Osteoblast (primary cell): ENCODE measurements at regions not wholly inside any gene's neighbourhood (a gene's known extent, or its start where the extent isn't known, plus 50 kb on each side); places are given as distances from the start of the nearest gene placed in this dataset.

ENCODE experiments used
- DNase-seq: peaks from one replicate; pipeline ENCODE4 v3.0.0; 2011; ENCODE audit warnings: low spot score, mixed read lengths; ENCODE audit not compliant: insufficient read length; ENCODE audit errors: missing footprints
- H2AFZ ChIP-seq: 2 replicates; pipeline ENCODE4 v1.6.0; 2011; ENCODE audit warnings: mild to moderate bottlenecking, low read length
- H3K27ac ChIP-seq: 2 replicates; pipeline ENCODE4 v1.5.1; 2011; ENCODE audit warnings: mild to moderate bottlenecking, low read depth, low read length, moderate library complexity
- H3K27me3 ChIP-seq: 2 replicates; pipeline ENCODE4 v1.6.0; 2012; ENCODE audit warnings: mild to moderate bottlenecking, control low read depth, inconsistent platforms, low read length, moderate library complexity; ENCODE audit not compliant: insufficient read depth
- H3K36me3 ChIP-seq: 2 replicates; pipeline ENCODE4 v1.5.1; 2011; ENCODE audit warnings: mild to moderate bottlenecking, low read length, control low read depth, moderate library complexity; ENCODE audit not compliant: insufficient read depth
- H3K4me1 ChIP-seq: 2 replicates; pipeline ENCODE4 v1.5.1; 2011; ENCODE audit warnings: mild to moderate bottlenecking, low read length, control low read depth, moderate library complexity; ENCODE audit not compliant: insufficient read depth
- H3K4me2 ChIP-seq: 2 replicates; pipeline ENCODE4 v1.6.0; 2011; ENCODE audit warnings: mild to moderate bottlenecking, low read length; ENCODE audit not compliant: insufficient read depth
- H3K4me3 ChIP-seq: fragments of 200-600 bp; sonication (generic); 3 replicates; pipeline ENCODE4 v1.5.1; 2012; ENCODE audit warnings: mild to moderate bottlenecking, low read length, inconsistent platforms; ENCODE audit not compliant: insufficient read depth
- H3K79me2 ChIP-seq: 2 replicates; pipeline ENCODE4 v1.6.0; 2012; ENCODE audit warnings: mild to moderate bottlenecking, low read length, control low read depth, inconsistent platforms; ENCODE audit not compliant: insufficient read depth
- H3K9me3 ChIP-seq: 2 replicates; pipeline ENCODE4 v1.5.1; 2011; ENCODE audit warnings: low read depth, low read length, control low read depth
- H4K20me1 ChIP-seq: 2 replicates; pipeline ENCODE4 v1.6.0; 2012; ENCODE audit warnings: mild to moderate bottlenecking, low read length, control low read depth; ENCODE audit not compliant: insufficient read depth
- CTCF ChIP-seq: IDR thresholded peaks from 2 replicates; pipeline ENCODE4 v1.5.1; 2011; ENCODE audit warnings: mild to moderate bottlenecking, low read depth, low read length, moderate library complexity; ENCODE audit errors: extremely low read depth

GRCh38 chr9:106766616-106767015 lies 96.3 kb upstream of the ZNF462 start:
- Histone ChIP-seq H2AFZ (no peak overlapping the region), H3K36me3 (no peaks in the 10 kb centered on the region), H3K27ac (no peak overlapping the region), H3K27me3 (no peaks in the 10 kb centered on the region), H3K9me3 (no peaks in the 10 kb centered on the region), H3K4me3 (no peak overlapping the region), H3K4me1 (no peaks in the 10 kb centered on the region), H3K4me2 (no peak overlapping the region), H3K79me2 (no peaks in the 10 kb centered on the region), H4K20me1 (no peaks in the 10 kb centered on the region)
- peak; percentile 56 for DNase-seq
- no peak for TF ChIP-seq CTCF

- H4K20me1 ChIP-seq, result no peaks in the 10 kb centered on the region
- no peak for TF ChIP-seq CTCF
- H3K36me3 ChIP-seq, result no peaks in the 10 kb centered on the region
- H3K4me1 ChIP-seq, result no peaks in the 10 kb centered on the region
- DNase-seq, result no peak
- H3K9me3 ChIP-seq, result no peaks in the 10 kb centered on the region
- H3K27me3 ChIP-seq, result no peaks in the 10 kb centered on the region
- no peak overlapping the region for H2AFZ ChIP-seq
- no peaks in the 10 kb centered on the region for H3K79me2 ChIP-seq
- no peak overlapping the region for H3K27ac ChIP-seq
- no peak overlapping the region for H3K4me3 ChIP-seq
- H3K4me2 ChIP-seq, result no peak overlapping the region
Observed at GRCh38 chr9:106769331-106769730, 93.6 kb upstream of the ZNF462 start.

GRCh38 chr9:106771608-106772007 lies 91.4 kb upstream of the ZNF462 start:
- Histone ChIP-seq H3K27me3 (no peaks in the 10 kb centered on the region), H3K27ac (no peak overlapping the region), H2AFZ (no peak overlapping the region), H3K36me3 (no peaks in the 10 kb centered on the region), H3K4me2 (no peak overlapping the region), H4K20me1 (no peaks in the 10 kb centered on the region), H3K79me2 (no peaks in the 10 kb centered on the region), H3K9me3 (no peaks in the 10 kb centered on the region), H3K4me3 (no peak overlapping the region), H3K4me1 (no peaks in the 10 kb centered on the region)
- DNase-seq, result no peak
- no peak for TF ChIP-seq CTCF

GRCh38 chr9:106772523-106773290 lies 90.3 kb upstream of the ZNF462 start:
- H3K9me3 ChIP-seq, result no peaks in the 10 kb centered on the region
- H3K4me3 ChIP-seq, result no peak overlapping the region
- no peaks in the 10 kb centered on the region for H3K27me3 ChIP-seq
- no peak overlapping the region for H2AFZ ChIP-seq
- TF ChIP-seq CTCF, result no peak
- no peaks in the 10 kb centered on the region for H3K4me1 ChIP-seq
- no peak overlapping the region for H3K27ac ChIP-seq
- H3K36me3 ChIP-seq, result no peaks in the 10 kb centered on the region
- DNase-seq, result no peak
- no peaks in the 10 kb centered on the region for H3K79me2 ChIP-seq
- no peak overlapping the region for H3K4me2 ChIP-seq
- no peaks in the 10 kb centered on the region for H4K20me1 ChIP-seq
